Colon (tissue), 2 donors: ENCODE measurements at regions not wholly inside any gene's neighbourhood (a gene's known extent, or its start where the extent isn't known, plus 50 kb on each side); places are given as distances from the start of the nearest gene placed in this dataset.

Experiments
- FAIRE-seq: peaks from 2 replicates; lab custom pipeline; 2012; peaks lifted over from hg19 to GRCh38; lab: Jason Lieb, UNC
- donor health status: control.
- donor health status: control.

GRCh38 chrX:121102101-121102500, 54.7 kb downstream of the GLUD2 start:
- no peak for FAIRE-seq

- no peak for FAIRE-seq
Measured at GRCh38 chrX:121103381-121103780, 56.0 kb downstream of the GLUD2 start.

- FAIRE-seq: no peak
Measured at GRCh38 chrX:121106484-121107235, 59.2 kb downstream of the GLUD2 start.

- no peak for FAIRE-seq
Measured at GRCh38 chrX:121109986-121110385, 62.6 kb downstream of the GLUD2 start.

- FAIRE-seq: peak; percentile 45
Measured at GRCh38 chrX:121110536-121110935, 63.1 kb downstream of the GLUD2 start.

- no peak for FAIRE-seq
Measured at GRCh38 chrX:121114691-121115090, 67.3 kb downstream of the GLUD2 start.

- peak; percentile 58 for FAIRE-seq
Measured at GRCh38 chrX:121120690-121121605, 73.5 kb downstream of the GLUD2 start.

GRCh38 chrX:121122332-121122731, 74.9 kb downstream of the GLUD2 start:
- no peak for FAIRE-seq

- no peak for FAIRE-seq
Measured at GRCh38 chrX:121128925-121129877, 81.8 kb downstream of the GLUD2 start.

- no peak for FAIRE-seq
Measured at GRCh38 chrX:121132675-121133074, 85.3 kb downstream of the GLUD2 start.

GRCh38 chrX:121135488-121136207, 88.2 kb downstream of the GLUD2 start:
- no peak for FAIRE-seq

GRCh38 chrX:121146059-121146628, 98.7 kb downstream of the GLUD2 start:
- no peak for FAIRE-seq

GRCh38 chrX:121150217-121150616, 102.8 kb downstream of the GLUD2 start:
- FAIRE-seq: no peak

GRCh38 chrX:121151293-121151692, 103.9 kb downstream of the GLUD2 start:
- FAIRE-seq: peak; percentile 85

- no peak for FAIRE-seq
Measured at GRCh38 chrX:121154858-121155404, 107.5 kb downstream of the GLUD2 start.

GRCh38 chrX:121160987-121161386, 113.6 kb downstream of the GLUD2 start:
- no peak for FAIRE-seq

GRCh38 chrX:121161501-121161933, 114.1 kb downstream of the GLUD2 start:
- FAIRE-seq: no peak

- no peak for FAIRE-seq
Measured at GRCh38 chrX:121163443-121163842, 116.0 kb downstream of the GLUD2 start.

- FAIRE-seq: no peak
Measured at GRCh38 chrX:121165930-121166359, 118.5 kb downstream of the GLUD2 start.
